ENCODE measurements at regions not wholly inside any gene's neighbourhood (a gene's known extent, or its start where the extent isn't known, plus 50 kb on each side); places are given as distances from the start of the nearest gene placed in this dataset.

GRCh38 chr12:19038209-19038608 is 91.3 kb upstream of the PLEKHA5 start:
- no peak for TF ChIP-seq CTCF (IDR thresholded peaks at IDR 0.05; ENCODE audit: insufficient read depth, missing control alignments)
- DNase-seq (ENCODE audit: insufficient read length, low spot score) (no peak), FAIRE-seq (no peak)

- TF ChIP-seq CTCF (IDR thresholded peaks at IDR 0.05; ENCODE audit: insufficient read depth, missing control alignments): no peak
- DNase-seq (ENCODE audit: insufficient read length, low spot score) (no peak), FAIRE-seq (no peak)
Measured at GRCh38 chr12:19039515-19039914, 90.0 kb upstream of the PLEKHA5 start.

GRCh38 chr12:19042221-19042620 is 87.3 kb upstream of the PLEKHA5 start:
- no peak for TF ChIP-seq CTCF (IDR thresholded peaks at IDR 0.05; ENCODE audit: insufficient read depth, missing control alignments)
- FAIRE-seq: no peak
- DNase-seq (ENCODE audit: insufficient read length, low spot score): no peak

DNA sequence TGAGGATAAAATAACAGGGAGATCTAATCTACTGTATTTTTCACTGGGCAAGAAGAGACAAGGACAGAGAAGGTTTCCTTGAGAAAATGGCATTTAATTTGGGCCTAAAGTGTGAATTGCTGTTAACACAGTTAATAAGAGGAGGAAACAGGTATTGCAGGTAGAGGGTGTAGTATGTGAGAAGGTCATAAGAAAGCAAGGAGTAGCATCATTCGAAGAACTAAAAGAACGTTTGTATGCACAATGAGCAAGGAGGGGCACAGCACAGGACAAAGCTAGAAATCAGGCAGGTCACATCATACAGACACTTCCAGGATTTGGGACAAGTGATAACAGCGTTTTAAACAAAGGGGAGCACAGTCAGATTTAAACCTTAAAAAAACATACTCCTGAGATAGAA is 85.1 kb upstream of the PLEKHA5 start:
- TF ChIP-seq CTCF (IDR thresholded peaks at IDR 0.05; ENCODE audit: insufficient read depth, missing control alignments): no peak
- FAIRE-seq: no peak
- DNase-seq (ENCODE audit: insufficient read length, low spot score): no peak

DNA sequence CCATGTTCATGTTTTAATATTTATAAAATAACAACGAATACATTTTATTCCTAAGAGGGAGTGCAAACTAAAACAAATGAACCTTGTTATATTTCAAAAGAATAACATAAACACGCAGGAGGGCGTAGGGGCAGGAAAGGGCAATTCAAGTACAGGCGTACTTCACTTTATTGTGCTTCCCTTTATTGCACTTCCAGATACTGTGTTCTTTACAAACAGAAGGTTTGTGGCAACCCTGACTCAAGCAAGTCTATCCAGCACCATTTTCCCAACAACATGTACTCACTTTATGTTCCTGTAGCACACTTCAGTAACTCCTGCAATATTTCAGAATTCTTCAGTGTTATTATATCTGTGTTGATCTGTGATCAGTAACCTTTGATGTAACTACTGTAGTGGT is 84.6 kb upstream of the PLEKHA5 start:
- no peak for FAIRE-seq
- DNase-seq (ENCODE audit: insufficient read length, low spot score): no peak
- no peak for TF ChIP-seq CTCF (IDR thresholded peaks at IDR 0.05; ENCODE audit: insufficient read depth, missing control alignments)

- no peak for FAIRE-seq
- DNase-seq (ENCODE audit: insufficient read length, low spot score): no peak
- no peak for TF ChIP-seq CTCF (IDR thresholded peaks at IDR 0.05; ENCODE audit: insufficient read depth, missing control alignments)
Measured at GRCh38 chr12:19045426-19045825, 84.1 kb upstream of the PLEKHA5 start.

- no peak for TF ChIP-seq CTCF (IDR thresholded peaks at IDR 0.05; ENCODE audit: insufficient read depth, missing control alignments)
- FAIRE-seq: no peak
- no peak for DNase-seq (ENCODE audit: insufficient read length, low spot score)
Measured at GRCh38 chr12:19048943-19049342, 80.6 kb upstream of the PLEKHA5 start.

All from D721Med (cell line).